ENCODE measurements at regions not wholly inside any gene's neighbourhood (a gene's known extent, or its start where the extent isn't known, plus 50 kb on each side); places are given as distances from the start of the nearest gene placed in this dataset.
"Not testable (repeated sequence)": the region's sequence is repeated elsewhere in the genome, so short reads cannot be mapped to it uniquely, and the experiment has no call there.

GRCh38 chr3:161673866-161674265 is 177.3 kb downstream of the OTOL1 start:
- no peak for TF ChIP-seq CTCF (IDR thresholded peaks at IDR 0.05)
- intact Hi-C loops (cut with DNase I; ENCODE audit: low total_unique reads) = no loop called here
- H3K36me3 ChIP-seq = no peaks in the 10 kb centered on the region
- DNase-seq = no peak
- no peaks in the 10 kb centered on the region for H3K27me3 ChIP-seq
- peaks cover 0 to 6% (median 2%) of the 10 kb centered on the region in 3 donors for H3K9me3 ChIP-seq
- no peak overlapping the region for H3K4me3 ChIP-seq
- H3K4me1 ChIP-seq = no peaks in the 10 kb centered on the region
- no peak overlapping the region for H3K27ac ChIP-seq

GRCh38 chr3:161674402-161674801 is 177.8 kb downstream of the OTOL1 start:
- no peak for TF ChIP-seq CTCF (IDR thresholded peaks at IDR 0.05)
- H3K9me3 ChIP-seq = peaks cover 0 to 2% (median 1%) of the 10 kb centered on the region in 3 donors
- no peak for DNase-seq
- H3K36me3 ChIP-seq = no peaks in the 10 kb centered on the region
- no peaks in the 10 kb centered on the region for H3K4me1 ChIP-seq
- H3K4me3 ChIP-seq = no peak overlapping the region
- no peaks in the 10 kb centered on the region for H3K27me3 ChIP-seq
- intact Hi-C loops (cut with DNase I; ENCODE audit: low total_unique reads) = no loop called here
- H3K27ac ChIP-seq = no peak overlapping the region

- H3K27me3 ChIP-seq; H3K4me3 ChIP-seq; H3K36me3 ChIP-seq; H3K9me3 ChIP-seq; H3K27ac ChIP-seq; DNase-seq; H3K4me1 ChIP-seq; intact Hi-C loops (cut with DNase I; ENCODE audit: low total_unique reads): not testable (repeated sequence)
Observed at GRCh38 chr3:161681831-161682230, 185.2 kb downstream of the OTOL1 start.

GRCh38 chr3:161682715-161683114 is 186.1 kb downstream of the OTOL1 start:
- DNase-seq = no peak
- no peaks in the 10 kb centered on the region for H3K36me3 ChIP-seq
- H3K4me3 ChIP-seq = no peak overlapping the region
- no peaks in the 10 kb centered on the region for H3K4me1 ChIP-seq
- TF ChIP-seq CTCF (IDR thresholded peaks at IDR 0.05) = no peak
- no peak overlapping the region for H3K27ac ChIP-seq
- no peaks in the 10 kb centered on the region for H3K9me3 ChIP-seq
- H3K27me3 ChIP-seq = no peaks in the 10 kb centered on the region
- intact Hi-C loops (cut with DNase I; ENCODE audit: low total_unique reads) = no loop called here

GRCh38 chr3:161689584-161690298 is 193.1 kb downstream of the OTOL1 start:
- Histone ChIP-seq H3K4me1 (no peaks in the 10 kb centered on the region), H3K27me3 (no peaks in the 10 kb centered on the region), H3K36me3 (no peaks in the 10 kb centered on the region), H3K9me3 (no peaks in the 10 kb centered on the region), H3K4me3 (no peak overlapping the region), H3K27ac (no peak overlapping the region)
- no peak for DNase-seq
- TF ChIP-seq CTCF (IDR thresholded peaks at IDR 0.05) = no peak
- intact Hi-C loops (cut with DNase I; ENCODE audit: low total_unique reads) = no loop called here

- H3K4me1 ChIP-seq = no peaks in the 10 kb centered on the region
- H3K27me3 ChIP-seq = no peaks in the 10 kb centered on the region
- TF ChIP-seq CTCF (IDR thresholded peaks at IDR 0.05) = no peak
- intact Hi-C loops (cut with DNase I; ENCODE audit: low total_unique reads) = no loop called here
- DNase-seq = no peak
- H3K36me3 ChIP-seq = no peaks in the 10 kb centered on the region
- no peak overlapping the region for H3K4me3 ChIP-seq
- H3K27ac ChIP-seq = no peak overlapping the region
- no peaks in the 10 kb centered on the region for H3K9me3 ChIP-seq
Observed at GRCh38 chr3:161690299-161690620, 193.7 kb downstream of the OTOL1 start.

Data from tibial artery (tissue), 4 donors.